ENCODE measurements at regions not wholly inside any gene's neighbourhood (a gene's known extent, or its start where the extent isn't known, plus 50 kb on each side); places are given as distances from the start of the nearest gene placed in this dataset.

- no peak for DNase-seq
Observed at GRCh38 chr9:89234205-89235067, 55.8 kb upstream of the SHC3 start.

GRCh38 chr9:89236955-89237573, 58.4 kb upstream of the SHC3 start:
- DNase-seq: no peak

- no peak for DNase-seq
Observed at GRCh38 chr9:89238424-89238823, 59.8 kb upstream of the SHC3 start.

GRCh38 chr9:89243296-89244061, 64.9 kb upstream of the SHC3 start:
- peak; percentile 49 for DNase-seq

- DNase-seq: no peak
Observed at GRCh38 chr9:89246840-89247239, 64.2 kb upstream of the CKS2 start.

- no peak for DNase-seq
Observed at GRCh38 chr9:89247431-89248353, 63.3 kb upstream of the CKS2 start.

- no peak for DNase-seq
Observed at GRCh38 chr9:89249001-89249400, 62.0 kb upstream of the CKS2 start.

- no peak for DNase-seq
Observed at GRCh38 chr9:89252651-89253267, 58.2 kb upstream of the CKS2 start.

- no peak for DNase-seq
Observed at GRCh38 chr9:89254058-89254772, 56.8 kb upstream of the CKS2 start.

- DNase-seq: no peak
Observed at GRCh38 chr9:89254773-89255125, 56.2 kb upstream of the CKS2 start.

- DNase-seq: no peak
Observed at GRCh38 chr9:89256225-89256624, 54.8 kb upstream of the CKS2 start.

GRCh38 chr9:89256642-89257041, 54.4 kb upstream of the CKS2 start:
- no peak for DNase-seq

- no peak for DNase-seq
Observed at GRCh38 chr9:89260525-89260924, 50.5 kb upstream of the CKS2 start.

Data from NCI-H1436 (cell line).